Femur (tissue), 1 donor: ENCODE measurements at regions not wholly inside any gene's neighbourhood (a gene's known extent, or its start where the extent isn't known, plus 50 kb on each side); places are given as distances from the start of the nearest gene placed in this dataset.
A peak's percentile ranks its signal among the peaks of the same experiment; 100 is the strongest.

ENCODE experiments used
- DNase-seq: peaks from one replicate; pipeline ENCODE4 v3.0.0-alpha.2; 2017

DNA sequence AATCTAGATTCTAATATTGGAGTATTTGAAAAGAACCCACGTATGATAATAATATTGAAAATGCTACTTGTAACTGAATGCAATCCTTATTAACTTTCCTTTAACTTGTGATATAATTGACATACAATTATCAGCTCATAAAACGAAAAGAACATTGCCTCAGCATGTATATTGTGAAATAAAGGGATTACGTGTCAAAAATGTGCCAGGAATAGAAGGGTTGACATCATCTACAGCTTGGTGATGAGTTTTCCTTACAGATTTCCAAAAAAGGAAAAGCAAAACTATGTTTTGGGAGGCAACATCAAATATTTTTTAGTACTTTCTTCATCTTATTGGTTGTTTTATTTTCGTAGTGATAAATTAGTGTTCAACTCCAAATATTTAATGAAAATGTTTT is 266.0 kb upstream of the PTGER4 start:
- no peak for DNase-seq

GRCh38 chr5:40412771-40413170 is 266.9 kb upstream of the PTGER4 start:
- no peak for DNase-seq

- DNase-seq, result peak; percentile 64
These were observed 268.6 kb upstream of the PTGER4 start for GRCh38 chr5:40410964-40411635.

DNA sequence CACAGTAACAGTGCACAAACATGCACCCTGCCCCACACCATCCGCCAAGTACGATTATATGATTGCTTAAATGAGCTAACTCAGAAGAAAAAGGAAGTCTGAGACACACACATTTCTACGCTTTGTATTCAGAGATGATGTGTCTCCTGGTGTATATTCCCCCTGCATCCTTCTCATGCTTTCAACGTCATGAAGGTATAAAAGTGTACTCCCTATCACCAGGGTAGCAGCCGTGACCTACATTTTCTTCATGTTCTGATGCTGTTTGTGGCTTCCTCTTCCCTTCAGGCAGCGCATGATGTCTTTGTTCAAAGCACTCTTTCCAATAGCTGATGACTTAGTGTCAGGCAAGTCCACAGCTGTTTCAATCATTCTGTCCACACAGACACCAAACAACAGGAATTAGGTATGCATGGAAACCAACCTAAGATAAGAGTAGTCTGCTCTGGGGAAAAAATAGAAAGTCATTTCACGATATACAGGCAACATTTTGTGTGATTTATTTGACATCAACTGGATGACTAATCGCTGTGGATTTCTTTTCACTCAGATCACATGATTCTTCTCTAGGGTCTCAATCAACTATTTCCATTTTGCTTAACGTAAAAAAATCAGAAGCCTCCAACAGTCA is 269.4 kb upstream of the PTGER4 start:
- DNase-seq, result peak; percentile 40

DNA sequence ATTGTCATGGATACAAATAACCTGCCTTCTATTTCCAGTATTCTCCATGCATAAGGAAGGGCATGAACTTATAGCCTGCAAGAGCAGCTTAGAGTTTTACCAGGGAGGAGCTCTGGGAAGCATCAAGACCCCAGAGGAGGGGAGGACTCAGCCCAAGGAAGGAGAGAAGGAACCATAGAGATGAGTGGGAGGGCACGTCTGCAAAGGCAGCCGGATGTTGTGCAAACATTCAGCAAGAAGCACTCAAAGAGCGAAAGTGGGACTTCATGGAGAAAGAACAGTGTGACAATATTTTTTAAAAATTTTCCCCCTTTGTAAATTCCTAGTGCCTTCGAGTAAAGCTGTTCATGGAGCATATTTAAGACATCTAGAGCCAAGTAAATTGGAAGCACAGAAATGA is 270.1 kb upstream of the PTGER4 start:
- DNase-seq, result no peak

DNA sequence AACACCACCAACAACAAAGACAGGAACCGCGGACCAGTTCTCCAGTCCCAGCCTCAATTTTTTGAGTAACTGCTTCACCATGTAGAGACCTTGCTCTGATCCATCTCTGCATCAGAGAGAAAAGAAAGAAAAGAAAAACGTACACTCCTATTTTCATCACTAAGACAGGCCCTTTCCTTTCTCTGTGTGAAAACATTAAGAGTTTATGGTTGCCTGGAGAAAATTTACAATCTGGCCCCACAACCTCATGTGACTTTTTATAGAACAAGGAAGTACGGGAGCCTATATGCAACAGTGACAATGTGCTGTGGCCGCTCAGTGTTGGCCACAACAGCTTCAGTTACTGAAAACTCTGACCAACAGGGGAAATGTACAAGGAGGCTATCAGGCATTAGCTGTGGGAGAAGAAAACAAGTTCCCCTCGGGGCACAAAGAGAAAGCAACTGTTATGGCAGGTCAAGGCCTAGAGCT is 272.9 kb upstream of the PTGER4 start:
- DNase-seq, result no peak

GRCh38 chr5:40405996-40406740 is 273.5 kb upstream of the PTGER4 start:
- DNase-seq, result no peak

GRCh38 chr5:40405230-40405629 is 274.5 kb upstream of the PTGER4 start:
- DNase-seq, result no peak

DNA sequence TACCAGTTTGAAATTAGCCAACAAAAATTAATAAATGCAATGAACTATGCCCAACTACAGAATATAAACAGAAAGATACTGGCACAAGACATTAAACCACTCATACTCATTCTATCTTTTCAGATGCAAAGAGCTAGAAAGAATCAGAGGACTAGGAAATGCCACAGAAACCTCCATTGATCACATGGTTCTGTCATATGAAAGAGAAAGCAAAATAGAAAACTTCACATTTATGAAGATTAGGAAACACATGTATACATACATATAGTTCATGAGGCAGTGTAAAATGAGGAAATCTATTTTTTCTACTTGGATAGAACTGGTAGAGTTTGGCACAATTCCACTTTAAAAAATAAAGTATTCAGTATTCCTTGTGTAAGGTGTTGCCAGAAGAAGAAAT is 275.1 kb upstream of the PTGER4 start:
- DNase-seq, result no peak

DNA sequence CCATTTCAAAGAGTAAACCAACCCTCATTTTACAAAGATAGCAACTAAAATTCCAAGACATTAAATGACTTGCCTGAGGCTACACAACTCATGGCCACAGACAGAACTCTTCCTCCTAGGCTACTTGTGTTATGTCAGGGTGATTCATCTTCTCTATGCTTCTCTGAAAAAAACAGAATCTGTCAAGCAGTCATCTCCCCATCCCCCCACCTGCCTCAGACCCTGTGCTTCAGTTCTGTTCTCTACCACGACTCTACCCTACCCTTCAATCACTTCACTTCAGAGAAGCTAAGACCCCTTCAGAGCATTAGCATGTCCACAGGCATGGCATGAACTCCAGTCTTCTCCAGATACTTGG is 277.7 kb upstream of the PTGER4 start:
- DNase-seq, result no peak

DNA sequence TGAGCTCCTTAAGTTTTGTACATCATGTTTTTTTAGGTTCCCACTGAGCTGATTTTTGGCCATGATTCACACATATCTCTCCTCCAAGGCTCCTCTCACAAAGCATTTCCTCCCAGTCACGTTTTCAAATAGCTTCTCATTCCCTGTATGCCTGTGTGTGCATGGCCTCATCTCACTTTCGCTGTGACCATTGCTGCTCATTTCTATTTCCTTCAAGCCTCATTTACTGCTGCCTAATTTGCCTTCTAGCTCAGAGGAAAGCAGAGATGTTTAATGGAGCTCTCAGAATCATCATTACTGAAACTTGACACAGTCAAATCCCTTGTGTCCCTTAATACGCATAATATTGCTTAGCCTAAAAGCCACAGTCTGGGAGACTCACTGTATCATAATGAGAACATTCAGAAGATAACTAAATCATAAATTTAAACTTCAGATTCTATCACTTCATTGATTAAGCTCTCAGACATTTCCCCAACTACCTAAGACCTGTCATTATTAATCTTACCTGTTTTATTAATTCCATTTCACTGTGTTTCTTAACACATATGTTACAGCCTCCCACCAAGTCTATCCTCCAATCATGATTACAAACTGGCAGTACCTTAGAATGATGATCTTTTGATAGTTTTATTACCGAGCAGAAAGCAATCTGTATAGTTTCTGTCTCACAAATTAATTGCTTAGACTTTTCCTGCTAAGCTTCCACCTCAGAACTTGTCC is 278.3 kb upstream of the PTGER4 start:
- no peak for DNase-seq

DNA sequence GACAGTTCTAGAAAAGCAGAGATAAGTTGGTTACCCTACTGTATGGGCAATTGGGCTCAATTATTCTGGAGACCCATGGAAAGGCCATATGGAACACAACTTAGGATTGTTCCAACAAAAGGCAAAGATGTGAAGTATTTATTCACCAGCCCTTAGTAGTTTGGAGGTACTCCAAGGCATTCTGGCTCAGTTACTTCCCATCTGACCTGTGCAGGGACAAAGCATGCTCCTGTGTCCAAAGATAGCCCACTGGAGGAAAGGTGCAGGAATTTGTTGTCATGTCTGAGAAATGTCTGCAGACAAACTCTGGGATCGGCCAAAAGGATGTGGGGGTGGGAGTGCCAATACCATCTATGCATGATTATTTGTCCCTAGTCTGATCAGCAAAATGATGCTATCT is 279.5 kb upstream of the PTGER4 start:
- no peak for DNase-seq

- DNase-seq, result no peak
These were observed 280.4 kb upstream of the PTGER4 start for GRCh38 chr5:40399349-40399748.

DNA sequence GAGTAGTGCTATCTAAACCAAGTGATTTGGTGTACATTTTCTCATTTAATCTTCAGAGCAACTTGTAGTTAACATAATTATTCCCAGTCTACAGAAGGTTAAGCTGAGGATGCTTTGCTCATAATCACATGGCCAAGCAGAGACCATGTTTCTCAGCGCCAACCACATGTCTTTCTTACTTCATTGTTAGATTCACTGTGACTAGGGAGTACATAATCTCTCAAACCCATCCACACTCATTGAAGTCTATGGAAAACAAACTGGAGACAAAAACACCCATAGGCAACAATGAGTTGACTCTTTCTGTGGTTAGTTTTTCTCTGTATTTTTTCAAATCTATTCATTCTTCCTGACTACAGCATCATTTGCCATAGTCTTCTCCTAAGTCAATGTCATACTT is 281.7 kb upstream of the PTGER4 start:
- no peak for DNase-seq

DNA sequence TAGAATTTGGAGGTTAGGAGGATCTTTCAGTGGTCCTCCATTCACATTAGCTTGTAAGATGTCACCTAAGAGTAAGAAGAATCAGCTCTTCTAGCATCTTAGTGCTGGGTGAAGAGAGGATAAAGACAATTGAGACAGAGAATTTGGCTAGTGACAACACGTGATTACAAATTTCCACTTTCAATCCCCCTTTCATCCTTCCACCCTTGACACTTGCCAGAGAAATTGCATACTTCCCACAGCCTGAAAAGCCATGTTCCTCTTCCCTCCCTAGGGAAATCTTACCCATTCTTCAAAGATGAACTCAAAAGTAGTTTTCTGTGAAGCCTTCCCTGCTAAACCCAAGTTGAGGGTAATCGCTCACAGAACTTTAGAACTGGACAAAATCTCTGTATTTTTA is 282.6 kb upstream of the PTGER4 start:
- DNase-seq, result no peak

GRCh38 chr5:40396317-40396716 is 283.4 kb upstream of the PTGER4 start:
- DNase-seq, result no peak

GRCh38 chr5:40395251-40395650 is 284.5 kb upstream of the PTGER4 start:
- no peak for DNase-seq

DNA sequence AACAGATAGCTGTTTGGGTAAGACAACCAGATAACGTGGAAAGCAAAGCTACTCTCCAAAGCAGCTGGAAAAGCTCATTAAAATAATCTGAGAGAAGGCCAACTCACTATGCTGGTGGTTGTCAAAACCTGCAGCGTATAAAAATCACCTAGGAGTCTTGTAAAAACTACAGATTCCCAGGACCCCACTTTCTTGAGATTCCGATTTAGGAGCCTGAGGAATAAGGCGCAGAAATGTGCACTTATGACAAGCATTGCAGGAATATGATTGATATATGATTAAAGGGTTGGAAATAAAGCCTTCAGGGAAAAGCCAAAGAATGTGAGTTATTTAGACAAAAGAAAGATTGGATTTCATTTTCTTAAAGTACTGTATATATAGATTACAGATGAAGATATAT is 285.0 kb upstream of the PTGER4 start:
- no peak for DNase-seq

DNA sequence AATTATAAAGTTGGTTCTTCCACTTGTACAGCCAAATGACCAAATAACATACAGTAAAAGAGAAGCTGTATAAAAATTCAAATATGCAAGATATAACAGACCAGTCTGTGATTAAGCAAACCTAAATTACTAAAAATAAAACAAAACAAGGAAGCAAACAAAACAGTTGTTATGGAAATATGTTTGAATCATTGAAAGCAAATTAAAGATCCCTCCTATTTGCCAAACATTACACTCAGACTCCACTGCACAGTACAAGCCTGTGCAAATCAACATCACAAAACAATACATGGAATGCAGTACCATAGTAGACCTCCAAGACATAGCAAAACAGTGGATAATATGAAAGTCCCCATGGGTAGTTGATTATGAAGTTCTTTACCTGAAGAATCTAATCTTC is 288.1 kb upstream of the PTGER4 start:
- DNase-seq, result no peak

DNA sequence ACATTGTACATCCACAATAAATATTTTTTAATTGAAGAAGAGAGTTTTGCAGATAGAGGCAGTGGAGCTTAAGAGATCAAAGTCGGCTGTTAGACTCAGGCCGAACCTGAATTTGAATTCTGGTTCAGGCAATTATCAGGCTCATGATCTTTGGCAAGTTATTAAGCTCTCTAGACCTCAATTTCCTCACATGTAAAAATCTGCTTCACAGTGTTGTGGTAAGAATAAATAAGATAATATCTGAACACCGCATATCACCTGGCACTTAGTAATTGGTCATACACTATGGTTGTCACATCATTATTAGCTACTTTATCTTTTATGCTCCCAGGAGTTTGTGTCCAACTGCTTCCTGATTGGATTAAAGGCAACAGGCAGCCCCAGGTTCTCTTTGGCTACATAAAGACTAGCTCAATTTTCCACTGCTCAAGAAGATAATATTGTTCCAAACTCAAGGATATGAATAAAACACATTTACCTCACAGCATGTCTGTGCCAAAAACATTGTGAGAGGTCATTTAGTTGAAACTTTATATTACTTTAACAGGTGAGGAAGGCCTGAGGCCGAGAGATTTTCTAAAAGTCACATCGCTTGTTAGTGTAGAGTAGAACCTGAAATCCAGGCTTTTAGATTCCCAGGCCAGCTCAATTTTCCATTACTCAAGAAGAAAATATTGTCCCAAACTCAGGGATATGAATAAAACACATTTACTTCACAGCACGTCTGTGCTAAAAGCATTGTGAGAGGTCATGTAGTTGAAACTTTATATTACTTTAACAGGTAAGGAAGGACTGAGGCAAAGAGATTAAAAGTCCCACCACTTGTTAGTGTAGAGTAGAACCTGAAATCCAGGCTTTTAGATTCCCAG is 289.2 kb upstream of the PTGER4 start:
- DNase-seq, result no peak

- no peak for DNase-seq
These were observed 290.1 kb upstream of the PTGER4 start for GRCh38 chr5:40389591-40389990.

DNA sequence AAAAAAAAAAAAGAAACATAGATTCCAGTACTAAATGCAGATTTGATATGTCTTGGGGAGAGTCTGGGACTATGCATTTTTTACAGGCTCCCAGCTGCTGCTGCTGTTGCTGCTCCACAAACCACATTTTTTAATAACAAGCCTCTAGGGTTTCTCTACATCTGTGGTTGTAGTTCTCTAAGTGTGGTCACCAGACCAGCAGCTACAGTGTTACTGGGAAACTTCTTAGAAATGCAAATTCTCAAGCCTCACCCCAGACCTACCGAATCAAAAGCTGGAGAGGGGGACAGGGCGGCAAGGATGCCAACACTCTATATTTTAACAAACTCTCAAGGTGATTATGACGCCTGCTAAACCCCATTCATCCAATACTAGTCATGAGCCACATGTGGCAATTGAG is 293.4 kb upstream of the PTGER4 start:
- no peak for DNase-seq

DNA sequence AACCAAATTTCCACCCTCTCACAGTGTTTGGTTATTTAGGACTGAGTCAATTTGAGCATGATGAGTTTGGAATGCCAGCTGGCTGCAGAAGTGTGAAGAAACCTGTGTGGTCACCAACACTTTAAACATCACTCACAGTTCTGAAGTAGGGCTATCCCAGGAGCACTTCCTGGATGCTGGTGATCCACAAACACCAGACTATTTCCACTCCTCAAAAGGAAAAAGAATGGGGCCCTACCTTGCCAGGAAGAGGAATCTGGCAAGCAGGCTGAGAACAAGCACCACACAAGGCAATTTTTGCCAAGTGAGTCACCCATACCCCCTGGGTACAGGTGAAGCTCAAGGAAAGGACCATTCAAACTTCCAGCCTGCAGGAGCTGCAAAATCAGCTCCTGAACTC is 294.2 kb upstream of the PTGER4 start:
- no peak for DNase-seq
